Tibial artery (tissue), 4 donors: ENCODE measurements at regions not wholly inside any gene's neighbourhood (a gene's known extent, or its start where the extent isn't known, plus 50 kb on each side); places are given as distances from the start of the nearest gene placed in this dataset.
"Not testable (repeated sequence)": the region's sequence is repeated elsewhere in the genome, so short reads cannot be mapped to it uniquely, and the experiment has no call there.

Experiments
- DNase-seq, 2 donors: peaks; one replicate each; pipeline ENCODE4 v3.0.0-alpha.2; 2019
- H3K27ac ChIP-seq, 2 donors: fragments of 200-600 bp; sonication (generic) in 1 of 2; 1 replicate in 1 of 2; 2 replicates in 1 of 2; pipeline ENCODE4 v1.5.1; 2018 to 2019; ENCODE audit warnings: mild to moderate bottlenecking in 1 of 2
- H3K27me3 ChIP-seq, 2 donors: fragments of 200-600 bp; sonication (generic) in 1 of 2; one replicate each; pipeline versions ENCODE4 v1.5.1 to v1.6.0; 2016 to 2019
- H3K36me3 ChIP-seq, 3 donors: fragments of 200-600 bp; sonication (generic) in 2 of 3; one replicate each; pipeline ENCODE4 v1.5.1; 2016 to 2019; ENCODE audit warnings: mild to moderate bottlenecking in 2 of 3
- H3K4me1 ChIP-seq, 4 donors: fragments of 200-600 bp; sonication (generic) in 2 of 4; 1 replicate in 3 of 4; 2 replicates in 1 of 4; pipeline ENCODE4 v1.5.1; 2016 to 2019
- H3K4me3 ChIP-seq, 2 donors: fragments of 200-600 bp; sonication (generic) in 1 of 2; 1 replicate in 1 of 2; 2 replicates in 1 of 2; pipeline ENCODE4 v1.5.1; 2018 to 2019; ENCODE audit warnings: mild to moderate bottlenecking in 2 of 2
- H3K9me3 ChIP-seq, 3 donors: fragments of 200-600 bp; sonication (generic) in 1 of 3; one replicate each; pipeline ENCODE4 v1.5.1; 2016 to 2019
- CTCF ChIP-seq, 2 experiments: fragments of 200-600 bp in 1 of 2; fragments of 450-650 bp in 1 of 2; IDR thresholded peaks; one replicate each; pipeline ENCODE4 v1.5.1; 2017 to 2019; ENCODE audit warnings: antibody characterized with exemption in 2 of 2, mild to moderate bottlenecking in 1 of 2, moderate library complexity in 1 of 2
- intact Hi-C: fragments of 100-400 bp; cut with DNase I; formaldehyde crosslinking; loops from one replicate; pipeline ENCODE4 v1.15.0; 2023; ENCODE audit warnings: low total_unique reads

- Histone ChIP-seq H3K27me3 (no peaks in the 10 kb centered on the region), H3K9me3 (peaks cover 0 to 18% (median 3%) of the 10 kb centered on the region in 3 donors), H3K27ac (no peak overlapping the region), H3K4me1 (peaks cover 0 to 4% (median 0%) of the 10 kb centered on the region in 4 donors), H3K36me3 (no peaks in the 10 kb centered on the region), H3K4me3 (no peak overlapping the region)
- DNase-seq: no peak
- intact Hi-C loops: no loop called here
- no peak for TF ChIP-seq CTCF (IDR thresholded peaks at IDR 0.05)
Observed at GRCh38 chr13:50539791-50540530, 303.5 kb downstream of the DLEU7 start.

- DNase-seq: no peak
- Histone ChIP-seq H3K36me3 (no peaks in the 10 kb centered on the region), H3K27ac (no peak overlapping the region), H3K9me3 (no peaks in the 10 kb centered on the region), H3K27me3 (no peaks in the 10 kb centered on the region), H3K4me3 (no peak overlapping the region), H3K4me1 (peaks cover 0 to 7% (median 0%) of the 10 kb centered on the region in 4 donors)
- intact Hi-C loops: no loop called here
- no peak for TF ChIP-seq CTCF (IDR thresholded peaks at IDR 0.05)
Observed at GRCh38 chr13:50543141-50543540, 300.4 kb downstream of the DLEU7 start.

GRCh38 chr13:50543782-50544181, 299.7 kb downstream of the DLEU7 start:
- no peaks in the 10 kb centered on the region for H3K9me3 ChIP-seq
- no peaks in the 10 kb centered on the region for H3K27me3 ChIP-seq
- H3K4me3 ChIP-seq: no peak overlapping the region
- TF ChIP-seq CTCF (IDR thresholded peaks at IDR 0.05): no peak
- DNase-seq: no peak
- H3K36me3 ChIP-seq: no peaks in the 10 kb centered on the region
- intact Hi-C loops: no loop called here
- H3K27ac ChIP-seq: no peak overlapping the region
- H3K4me1 ChIP-seq: peaks cover 0 to 7% (median 0%) of the 10 kb centered on the region in 4 donors

- TF ChIP-seq CTCF (IDR thresholded peaks at IDR 0.05): no peak
- intact Hi-C loops: no loop called here
- no peak for DNase-seq
- no peaks in the 10 kb centered on the region for H3K36me3 ChIP-seq
- no peak overlapping the region for H3K27ac ChIP-seq
- no peak overlapping the region for H3K4me3 ChIP-seq
- peaks cover 0 to 9% (median 2%) of the 10 kb centered on the region in 4 donors for H3K4me1 ChIP-seq
- no peaks in the 10 kb centered on the region for H3K27me3 ChIP-seq
- no peaks in the 10 kb centered on the region for H3K9me3 ChIP-seq
Observed at GRCh38 chr13:50544211-50544610, 299.3 kb downstream of the DLEU7 start.

GRCh38 chr13:50547175-50547574, 296.3 kb downstream of the DLEU7 start:
- H3K36me3 ChIP-seq, H3K9me3 ChIP-seq, H3K4me3 ChIP-seq, DNase-seq, H3K27me3 ChIP-seq, intact Hi-C loops, H3K27ac ChIP-seq: not testable (repeated sequence)
- H3K4me1 ChIP-seq: peaks cover 0 to 14% (median 2%) of the 10 kb centered on the region in 4 donors

- intact Hi-C loops: no loop called here
- no peaks in the 10 kb centered on the region for H3K9me3 ChIP-seq
- no peak for DNase-seq
- no peak overlapping the region for H3K4me3 ChIP-seq
- TF ChIP-seq CTCF (IDR thresholded peaks at IDR 0.05): no peak
- H3K36me3 ChIP-seq: no peaks in the 10 kb centered on the region
- H3K27ac ChIP-seq: no peak overlapping the region
- H3K4me1 ChIP-seq: peaks cover 0 to 14% (median 2%) of the 10 kb centered on the region in 4 donors
- no peaks in the 10 kb centered on the region for H3K27me3 ChIP-seq
Observed at GRCh38 chr13:50548586-50548985, 294.9 kb downstream of the DLEU7 start.
